MCF 10A (cell line): ENCODE measurements at regions not wholly inside any gene's neighbourhood (a gene's known extent, or its start where the extent isn't known, plus 50 kb on each side); places are given as distances from the start of the nearest gene placed in this dataset.

Experiments used
- BruUV-seq: library from RNA; stranded (reverse); fragments of 400-500 nt; replicated peaks from 2 replicates; lab custom pipeline; 2021; lab: Mats Ljungman, UMichigan
- CTCF ChIA-PET: fragments of 300-600 bp; sonication (Branson Sonifier 250); formaldehyde crosslinking; extraction: SDS; loops from one replicate; lab custom pipeline; 2021; ENCODE audit warnings: antibody characterized with exemption, inconsistent platforms; lab: Yijun Ruan, JAX
- POLR2A ChIA-PET: fragments of 300-600, 350-650 bp; sonication (Branson Sonifier 250); formaldehyde crosslinking; extraction: SDS; loops from one replicate; lab custom pipeline; 2020; ENCODE audit warnings: antibody characterized with exemption, inconsistent platforms; lab: Yijun Ruan, JAX
- DNase-seq: peaks from one replicate; pipeline ENCODE4 v3.0.0-alpha.2; 2018; ENCODE audit not compliant: unreplicated experiment
- H3K27ac Mint-ChIP-seq: one replicate; pipeline ENCODE4 v1.8.0; 2022; ENCODE audit warnings: mild to moderate bottlenecking, low read depth, mixed read lengths; ENCODE audit not compliant: unreplicated experiment
- H3K27me3 Mint-ChIP-seq: one replicate; pipeline ENCODE4 v1.8.0; 2022; ENCODE audit warnings: mixed read lengths; ENCODE audit not compliant: insufficient read depth, unreplicated experiment
- H3K36me3 Mint-ChIP-seq: one replicate; pipeline ENCODE4 v1.8.0; 2022; ENCODE audit warnings: mild to moderate bottlenecking, moderate library complexity, mixed read lengths; ENCODE audit not compliant: insufficient read depth, unreplicated experiment
- H3K4me1 Mint-ChIP-seq: one replicate; pipeline ENCODE4 v1.8.0; 2022; ENCODE audit warnings: mixed read lengths; ENCODE audit not compliant: insufficient read depth, unreplicated experiment
- H3K4me3 Mint-ChIP-seq: one replicate; pipeline ENCODE4 v1.8.0; 2022; ENCODE audit warnings: mild to moderate bottlenecking, moderate library complexity, mixed read lengths; ENCODE audit not compliant: unreplicated experiment
- H3K9me3 Mint-ChIP-seq: one replicate; pipeline ENCODE4 v1.8.0; 2022; ENCODE audit warnings: mixed read lengths; ENCODE audit not compliant: unreplicated experiment
- CTCF ChIP-seq: fragments of 200-600 bp; IDR thresholded peaks from one replicate; pipeline ENCODE4 v1.8.0; 2022; ENCODE audit warnings: antibody characterized with exemption, mild to moderate bottlenecking; ENCODE audit not compliant: unreplicated experiment
- intact Hi-C: fragments of 100-400 bp; cut with micrococcal nuclease; formaldehyde crosslinking; loops from 2 replicates; pipeline ENCODE4 v1.14.1; 2022

GRCh38 chr9:106588626-106589025 lies 274.3 kb upstream of the ZNF462 start:
- BruUV-seq, result no TSS peak
- Mint-ChIP-seq H3K27me3 (no peaks in the 10 kb centered on the region), H3K4me1 (peaks cover 28% of the 10 kb centered on the region), H3K27ac (no peak overlapping the region), H3K9me3 (no peaks in the 10 kb centered on the region), H3K36me3 (no peaks in the 10 kb centered on the region), H3K4me3 (no peak overlapping the region)
- CTCF ChIA-PET, result interaction anchor here (0.6 kb wide), 1 partner anchor 10 kb away, joined by 3 read pairs; no protein-coding TSS in a partner anchor
- DNase-seq, result peak; percentile 82
- intact Hi-C loops, result no loop called here
- TF ChIP-seq CTCF, result no peak
- POLR2A ChIA-PET, result interaction anchor here (0.9 to 2.6 kb wide), 5 partner anchors 112 to 304 kb away, joined by 3 to 6 read pairs (median 5); no protein-coding TSS in a partner anchor

GRCh38 chr9:106590759-106591505 lies 272.0 kb upstream of the ZNF462 start:
- H3K36me3 Mint-ChIP-seq, result no peaks in the 10 kb centered on the region
- DNase-seq, result no peak
- no peak overlapping the region for H3K4me3 Mint-ChIP-seq
- CTCF ChIA-PET, result interaction anchor here (0.6 kb wide), 3 partner anchors 206 to 1625 kb away, joined by 3 to 4 read pairs (median 3); partner anchors contain the start of gene ZNF462
- POLR2A ChIA-PET, result interaction anchor here (0.7 kb wide), 1 partner anchor 63 kb away, joined by 4 read pairs; no protein-coding TSS in a partner anchor
- peak overlapping the region; percentile 44 for H3K27ac Mint-ChIP-seq
- intact Hi-C loops, result no loop called here
- BruUV-seq, result no TSS peak
- no peaks in the 10 kb centered on the region for H3K9me3 Mint-ChIP-seq
- no peaks in the 10 kb centered on the region for H3K27me3 Mint-ChIP-seq
- peaks cover 19% of the 10 kb centered on the region for H3K4me1 Mint-ChIP-seq
- TF ChIP-seq CTCF, result no peak

- intact Hi-C loops, result no loop called here
- no peak overlapping the region for H3K4me3 Mint-ChIP-seq
- no peaks in the 10 kb centered on the region for H3K36me3 Mint-ChIP-seq
- H3K4me1 Mint-ChIP-seq, result peaks cover 14% of the 10 kb centered on the region
- H3K27me3 Mint-ChIP-seq, result no peaks in the 10 kb centered on the region
- no peaks in the 10 kb centered on the region for H3K9me3 Mint-ChIP-seq
- TF ChIP-seq CTCF, result no peak
- CTCF ChIA-PET, result interaction anchor here (0.8 kb wide), 1 partner anchor 269 kb away, joined by 7 read pairs; no protein-coding TSS in a partner anchor
- POLR2A ChIA-PET, result no interaction called here
- no TSS peak for BruUV-seq
- no peak overlapping the region for H3K27ac Mint-ChIP-seq
- DNase-seq, result no peak
These were observed 269.8 kb upstream of the ZNF462 start for GRCh38 chr9:106593201-106593600.

GRCh38 chr9:106596984-106597383 lies 266.0 kb upstream of the ZNF462 start:
- H3K4me1 Mint-ChIP-seq, result peaks cover under 1% of the 10 kb centered on the region
- no peak for DNase-seq
- no peak overlapping the region for H3K27ac Mint-ChIP-seq
- no TSS peak for BruUV-seq
- H3K27me3 Mint-ChIP-seq, result no peaks in the 10 kb centered on the region
- no peak for TF ChIP-seq CTCF
- H3K36me3 Mint-ChIP-seq, result no peaks in the 10 kb centered on the region
- intact Hi-C loops, result no loop called here
- H3K9me3 Mint-ChIP-seq, result no peaks in the 10 kb centered on the region
- no peak overlapping the region for H3K4me3 Mint-ChIP-seq
- POLR2A ChIA-PET, result no interaction called here
- CTCF ChIA-PET, result no interaction called here
